ENCODE measurements at regions not wholly inside any gene's neighbourhood (a gene's known extent, or its start where the extent isn't known, plus 50 kb on each side); places are given as distances from the start of the nearest gene placed in this dataset.
"Not testable (repeated sequence)": the region's sequence is repeated elsewhere in the genome, so short reads cannot be mapped to it uniquely, and the experiment has no call there.

DNA sequence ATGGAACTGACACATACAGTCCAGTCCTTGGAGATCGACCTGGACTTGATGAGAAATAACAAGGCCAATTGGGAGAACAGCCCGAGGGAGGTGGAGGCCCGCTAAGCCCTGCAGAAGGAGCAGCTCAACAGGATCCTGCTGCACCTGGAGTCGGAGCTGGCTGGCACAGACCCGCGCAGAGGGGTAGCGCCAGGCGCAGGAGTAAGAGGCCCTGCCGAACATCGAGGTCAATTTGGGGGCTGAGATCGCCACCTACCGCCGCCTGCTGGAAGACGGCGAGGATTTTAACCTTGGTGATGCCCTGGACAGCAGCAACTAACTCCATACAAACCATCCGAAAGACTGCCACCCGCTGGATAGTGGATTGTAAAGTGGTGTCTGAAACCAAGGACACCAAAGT, 1610.1 kb upstream of the ACO1 start:
- DNase-seq = no peak

DNA sequence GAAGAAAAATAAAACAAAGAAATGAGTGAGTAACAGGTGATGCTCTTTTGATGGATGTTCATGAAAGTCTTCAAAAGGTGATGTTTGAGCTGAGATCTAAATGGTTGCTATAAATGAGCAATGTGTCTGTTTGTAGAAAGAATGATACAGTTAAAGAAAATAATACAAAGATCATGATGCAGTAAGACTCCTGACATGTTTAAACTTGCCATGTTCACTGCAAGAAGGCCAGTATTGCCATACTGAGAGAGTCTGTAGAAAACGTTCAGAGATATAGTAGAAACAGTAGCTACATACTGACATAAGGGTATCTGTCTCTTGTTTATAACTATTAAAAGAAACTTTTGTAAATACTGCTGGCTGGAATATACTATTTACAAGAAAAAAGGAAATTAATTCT, 1609.2 kb upstream of the ACO1 start:
- no peak for DNase-seq

DNA sequence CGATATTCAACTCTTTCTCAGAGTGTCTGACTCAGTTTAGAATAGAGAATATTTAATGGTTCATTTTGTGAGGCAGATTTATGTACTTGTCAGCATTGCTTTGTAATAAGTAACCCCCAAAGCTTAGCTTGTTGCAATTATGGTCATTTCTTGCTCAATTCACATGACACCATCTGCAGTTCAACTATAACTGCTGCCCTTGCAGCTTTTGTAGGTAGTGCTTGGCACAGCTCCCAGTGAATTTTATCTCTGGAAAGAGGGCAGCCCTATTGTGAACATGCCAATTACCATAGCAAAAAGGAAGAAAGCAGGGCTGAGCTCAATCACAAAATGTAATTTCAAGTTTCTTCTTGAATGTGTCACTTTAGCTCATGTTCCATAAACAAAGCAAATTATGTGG, 1587.7 kb upstream of the ACO1 start:
- no peak for DNase-seq

DNA sequence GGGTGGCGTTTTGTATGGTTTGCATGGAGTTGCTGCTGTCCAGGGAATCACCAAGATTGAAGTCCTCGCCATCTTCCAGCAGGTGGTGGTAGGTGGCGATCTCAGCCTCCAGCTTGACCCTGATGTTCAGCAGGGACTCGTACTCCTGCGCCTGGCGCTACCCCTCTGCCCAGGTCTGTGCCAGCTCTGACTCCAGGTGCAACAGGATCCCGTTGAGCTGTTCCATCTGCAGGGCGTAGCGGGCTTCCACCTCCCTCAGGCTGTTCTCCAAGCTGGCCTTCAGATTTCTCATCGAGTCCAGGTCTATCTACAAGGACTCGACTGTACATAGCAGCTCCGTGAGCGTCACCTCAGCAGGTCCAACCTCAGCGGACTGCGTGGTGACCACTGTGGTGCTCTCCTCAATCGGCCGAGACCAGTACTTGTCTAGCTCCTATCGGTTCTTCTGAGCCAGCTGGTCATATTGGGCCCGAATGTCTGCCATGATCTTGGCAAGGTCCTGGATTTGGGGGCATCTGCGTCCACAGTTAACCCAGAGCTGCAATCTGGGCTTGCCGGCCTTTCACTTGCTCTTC, 1584.8 kb upstream of the ACO1 start:
- DNase-seq = no peak

DNA sequence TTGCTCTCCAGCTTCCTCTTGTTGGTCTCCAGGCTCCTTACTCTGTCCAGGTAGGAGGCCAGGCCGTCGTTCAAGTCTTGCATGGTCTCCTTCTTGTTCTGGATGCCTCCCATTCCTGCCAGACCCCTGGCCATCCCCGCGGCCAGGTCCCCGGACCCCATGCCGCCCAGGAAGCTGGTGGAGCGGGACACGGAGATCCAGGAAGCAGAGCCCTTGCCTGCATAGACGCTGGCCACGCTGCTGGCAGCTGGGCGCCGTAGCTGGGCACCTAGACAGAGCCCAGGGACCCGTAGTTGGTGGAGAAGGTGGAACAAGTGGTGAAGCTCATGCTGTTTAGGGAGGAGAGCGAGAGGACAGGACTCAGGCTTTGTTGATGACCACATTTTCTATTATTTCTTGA, 1584.0 kb upstream of the ACO1 start:
- DNase-seq = no peak

- DNase-seq = no peak
Measured at GRCh38 chr9:30812821-30813220, 1571.6 kb upstream of the ACO1 start.

DNA sequence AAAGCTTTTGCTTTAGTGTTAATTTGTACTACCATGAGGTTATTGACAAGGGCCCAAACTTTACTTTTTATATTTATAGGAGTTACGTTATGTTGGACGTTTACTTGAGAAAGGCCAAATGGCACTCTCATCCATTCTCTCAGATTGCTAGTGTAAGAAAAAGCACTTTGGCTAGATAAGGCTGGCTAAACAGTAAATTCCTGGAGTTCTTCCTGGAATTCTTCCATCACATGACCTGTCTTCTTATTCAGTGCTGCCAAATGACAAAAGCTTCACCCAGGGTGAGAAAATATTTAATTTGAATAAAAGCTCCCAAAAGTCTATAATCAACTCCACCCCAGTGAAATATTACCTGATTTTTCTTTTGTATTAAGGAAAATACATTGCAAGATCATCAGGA, 1568.9 kb upstream of the ACO1 start:
- DNase-seq = no peak

- no peak for DNase-seq
Measured at GRCh38 chr9:30845136-30845535, 1539.3 kb upstream of the ACO1 start.

DNA sequence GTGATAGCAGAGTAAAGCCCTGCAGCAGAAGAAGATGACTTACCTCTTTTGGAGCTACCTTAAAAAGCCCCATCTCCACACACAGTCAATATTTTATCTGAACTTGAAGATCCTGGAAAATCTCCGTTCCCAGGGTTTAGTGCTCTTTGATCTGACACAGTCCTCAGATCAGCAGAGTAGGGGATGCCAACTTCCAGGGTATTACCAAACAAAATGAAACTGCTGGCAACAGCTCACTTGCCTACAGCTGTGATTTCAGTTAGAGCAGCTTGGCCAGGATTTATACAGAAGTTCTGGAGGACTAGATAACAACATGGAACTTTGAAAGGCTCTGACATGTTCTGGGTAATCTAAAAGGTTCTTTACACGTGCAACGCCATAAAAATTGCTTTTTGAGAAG, 1537.8 kb upstream of the ACO1 start:
- DNase-seq = no peak

DNA sequence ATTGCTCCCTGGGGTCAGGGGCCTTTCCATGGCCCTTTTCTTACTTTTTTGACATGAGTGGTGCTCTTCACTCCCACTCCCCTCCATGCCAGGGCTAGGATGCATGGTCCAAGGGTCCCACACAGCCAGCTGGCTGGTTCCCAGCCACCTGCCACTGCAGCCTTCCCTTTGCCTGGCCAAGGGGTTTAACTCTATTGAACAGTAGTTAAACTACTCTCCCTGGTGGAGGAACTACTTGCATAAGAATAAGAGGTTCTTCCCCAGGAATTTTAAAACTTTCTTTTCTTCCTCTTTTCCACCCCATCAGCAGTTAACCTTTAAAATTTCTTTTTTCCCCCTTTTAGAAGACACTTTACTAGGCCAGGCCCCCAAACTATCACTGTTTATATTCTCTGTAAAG, 1532.8 kb upstream of the ACO1 start:
- no peak for DNase-seq

DNA sequence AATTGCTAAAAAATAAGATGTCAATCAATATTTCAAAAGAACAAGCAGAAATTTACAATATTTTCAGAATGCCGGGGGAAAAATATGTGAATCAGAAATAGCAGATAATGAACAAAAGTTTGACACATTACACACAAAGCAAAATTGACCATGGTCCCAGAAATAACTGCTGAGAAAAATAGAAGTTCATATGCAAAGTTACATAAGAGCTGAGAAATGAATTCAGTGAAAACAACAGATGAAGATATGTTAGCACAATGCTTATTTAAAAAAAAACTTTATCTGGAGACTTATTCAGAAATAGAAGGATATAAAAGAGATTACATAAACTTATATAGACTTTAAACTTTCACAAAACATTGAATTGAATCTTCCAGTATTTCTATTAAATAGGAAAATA, 1483.7 kb upstream of the ACO1 start:
- DNase-seq = no peak

GRCh38 chr9:30913331-30913730, 1471.1 kb upstream of the ACO1 start:
- no peak for DNase-seq

DNA sequence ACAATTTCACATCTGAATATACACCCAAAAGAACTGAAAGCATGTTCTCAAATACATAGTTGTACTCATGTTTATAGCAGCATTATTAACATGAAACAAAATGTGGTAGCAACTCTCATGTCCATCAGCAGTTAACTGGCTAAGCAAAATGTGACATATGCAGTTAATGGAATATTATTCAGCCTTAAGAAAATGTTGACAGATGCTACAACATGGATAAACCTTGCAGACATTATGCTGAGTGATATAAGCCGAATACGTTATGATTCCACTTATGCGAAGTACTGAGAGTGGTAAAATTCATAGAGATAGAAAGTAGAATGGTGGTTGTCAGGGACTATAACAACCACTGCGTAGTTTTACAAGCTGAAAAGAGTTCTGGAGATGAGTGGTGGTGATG, 1469.0 kb upstream of the ACO1 start:
- DNase-seq = no peak

DNA sequence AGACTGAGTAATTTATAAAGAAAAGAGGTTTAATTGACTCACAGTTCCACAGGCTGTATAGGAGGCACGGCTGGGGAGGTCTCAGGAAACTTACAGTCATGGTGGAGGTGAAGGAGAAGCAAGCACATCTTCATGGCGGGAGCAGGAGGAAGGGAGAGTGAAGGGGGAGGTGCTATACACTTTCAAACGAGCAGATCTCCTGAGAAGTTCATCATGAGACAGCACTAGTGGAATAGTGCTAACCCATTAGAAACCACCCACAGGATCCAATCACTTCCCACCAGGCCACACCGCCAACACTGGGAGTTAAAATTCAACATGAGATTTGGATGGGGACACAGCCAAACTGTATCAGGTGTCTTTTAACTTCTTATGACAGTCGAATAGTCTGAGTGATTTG, 1459.3 kb upstream of the ACO1 start:
- no peak for DNase-seq

DNA sequence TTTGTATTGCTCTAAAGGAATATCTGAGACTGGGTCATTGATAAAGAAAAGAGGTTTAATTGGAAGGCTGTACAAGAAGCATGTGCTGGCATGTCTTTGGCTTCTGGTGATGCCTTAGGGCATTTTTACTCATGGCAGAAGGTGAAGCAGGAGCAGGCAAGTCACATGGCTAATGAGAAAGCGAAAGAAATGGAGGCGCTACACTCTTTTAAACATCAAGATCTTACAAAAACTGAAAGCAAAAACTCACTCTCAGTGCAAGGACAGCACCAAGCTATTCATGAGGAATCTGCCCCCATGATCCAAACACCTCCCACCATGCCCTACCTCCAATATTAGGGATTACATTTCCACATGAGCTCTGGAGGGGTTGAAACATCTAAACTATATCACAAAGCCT, 1458.8 kb upstream of the ACO1 start:
- no peak for DNase-seq

GRCh38 chr9:30928045-30928444, 1456.4 kb upstream of the ACO1 start:
- DNase-seq = no peak

- no peak for DNase-seq
Measured at GRCh38 chr9:30932226-30932625, 1452.2 kb upstream of the ACO1 start.

DNA sequence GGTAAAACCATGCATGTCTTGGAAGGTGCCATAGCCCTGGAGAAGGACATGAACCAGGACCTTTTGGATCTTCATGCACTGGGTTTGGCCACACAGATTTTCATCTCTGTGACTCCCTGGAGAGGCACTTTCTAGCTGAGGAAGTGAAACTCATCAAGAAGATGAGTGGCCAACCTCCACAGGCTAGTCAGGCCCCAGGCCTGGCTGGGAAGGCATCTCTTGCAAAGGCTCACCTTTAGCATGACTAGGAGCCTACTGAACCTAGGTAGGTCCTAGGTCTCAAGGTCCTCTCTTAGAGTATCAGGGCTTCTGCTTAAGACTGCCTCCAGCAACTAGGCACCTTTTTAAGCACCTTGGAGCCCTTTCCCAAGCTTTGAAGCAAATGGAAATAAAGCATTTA, 1448.7 kb upstream of the ACO1 start:
- no peak for DNase-seq

DNA sequence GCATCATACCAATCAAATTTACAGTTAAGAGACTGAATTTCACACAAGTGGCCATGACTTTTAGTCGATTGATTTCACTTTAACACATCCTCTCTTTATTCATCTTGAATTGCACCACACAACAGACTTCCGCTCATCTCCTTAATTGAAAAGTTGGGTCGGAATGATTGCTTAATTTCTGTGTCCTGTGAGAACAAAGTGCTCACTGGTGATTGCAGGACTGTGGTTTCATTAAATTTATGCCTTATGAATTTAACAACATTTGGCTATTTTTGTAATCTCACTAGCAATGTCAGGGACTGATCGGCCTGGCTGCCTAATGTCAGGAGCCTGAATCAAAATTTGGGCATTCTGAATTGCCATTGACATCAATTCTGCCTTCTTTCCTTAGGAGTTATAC, 1447.3 kb upstream of the ACO1 start:
- DNase-seq = no peak

DNA sequence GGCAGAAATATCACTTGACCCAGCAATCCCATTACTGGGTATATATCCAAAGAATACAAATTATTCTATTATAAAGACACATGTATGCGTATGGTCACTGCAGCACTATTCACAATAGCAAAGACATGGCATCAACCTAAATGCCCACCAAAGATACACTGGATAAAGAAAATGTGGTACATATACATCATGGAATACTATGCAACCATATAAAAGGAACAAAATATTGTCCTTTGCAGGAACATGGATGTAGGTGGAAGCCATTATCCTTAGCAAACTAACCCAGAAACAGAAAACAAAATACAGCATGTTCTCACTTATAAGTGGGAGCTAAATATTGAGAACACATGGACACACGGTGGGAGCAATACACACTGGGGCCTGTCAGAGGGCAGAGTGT, 1441.6 kb upstream of the ACO1 start:
- not testable (repeated sequence) for DNase-seq

DNA sequence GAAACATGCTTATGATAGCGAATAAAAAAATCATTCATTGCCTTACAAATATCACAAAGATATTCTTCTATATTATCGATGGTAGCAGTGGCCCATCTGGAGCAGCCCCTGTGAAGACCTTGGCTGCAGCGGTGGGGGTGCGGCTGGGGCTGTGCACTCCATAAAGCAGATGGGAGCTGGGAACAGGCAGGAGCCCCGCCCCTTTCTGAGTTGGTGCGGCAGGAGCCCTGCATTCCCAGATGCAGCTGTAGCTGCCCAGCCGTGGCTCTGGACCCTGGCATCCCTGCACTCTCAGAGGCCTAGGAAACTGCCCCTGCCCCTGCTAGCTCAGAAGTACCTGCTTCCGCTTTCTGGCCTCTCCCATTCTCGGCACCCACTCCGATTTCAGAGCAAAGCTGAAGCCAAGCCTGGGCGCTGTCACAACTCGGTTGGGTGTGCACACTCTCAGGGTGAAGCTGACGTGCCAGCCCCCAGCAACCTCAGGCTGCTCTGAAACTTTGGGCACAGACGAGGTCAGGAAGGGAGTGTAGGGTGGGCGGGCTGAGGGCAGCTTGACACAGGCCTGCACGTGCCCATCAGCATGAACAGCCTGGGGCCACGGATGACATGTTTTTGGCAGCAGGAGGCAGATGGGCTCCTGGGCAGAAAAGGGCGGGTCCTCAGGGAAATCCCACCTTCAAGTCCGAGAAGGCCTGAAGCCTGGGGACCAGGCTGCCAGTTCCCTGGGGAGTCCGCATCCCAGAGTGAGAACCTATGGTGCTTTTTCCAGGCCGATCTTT, 1440.8 kb upstream of the ACO1 start:
- no peak for DNase-seq

DNA sequence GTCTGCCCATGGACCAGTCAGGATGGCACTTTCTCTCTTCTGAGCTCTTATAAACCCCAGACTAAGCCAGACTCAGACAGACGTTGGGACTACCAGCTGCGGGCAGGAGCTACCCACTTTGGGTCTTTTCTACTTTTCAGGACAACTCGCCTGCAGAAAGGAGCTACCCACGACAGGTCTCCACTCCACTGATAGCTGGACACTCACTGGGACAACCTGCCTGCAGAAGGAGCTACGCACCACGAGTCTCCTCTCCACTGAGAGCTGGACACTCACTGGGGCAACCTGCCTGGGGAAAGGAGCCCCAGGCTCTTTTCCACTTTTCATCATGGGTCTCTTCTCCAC, 1440.2 kb upstream of the ACO1 start:
- DNase-seq = no peak

- DNase-seq = no peak
Measured at GRCh38 chr9:30944741-30945280, 1439.6 kb upstream of the ACO1 start.

GRCh38 chr9:30964332-30964731, 1420.1 kb upstream of the ACO1 start:
- DNase-seq = no peak

DNA sequence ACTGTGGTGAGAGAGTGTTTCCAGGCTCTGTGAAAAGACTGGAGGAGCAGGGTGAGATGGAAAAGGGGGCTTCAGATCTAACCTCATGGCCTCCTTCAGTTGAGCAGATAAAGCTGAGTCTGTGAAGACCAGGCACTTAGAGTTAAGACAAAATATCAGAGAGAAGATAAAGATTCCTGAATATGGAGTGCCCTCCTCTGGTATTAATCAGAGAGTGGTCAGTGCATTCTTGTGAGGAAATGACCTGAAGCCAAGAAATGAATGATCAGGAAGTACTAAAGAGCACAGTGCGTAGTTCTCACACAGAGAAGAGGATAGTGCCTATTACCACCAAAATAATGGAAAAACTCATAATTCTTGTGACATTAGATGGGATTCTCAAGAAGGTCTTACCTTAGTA, 1417.0 kb upstream of the ACO1 start:
- no peak for DNase-seq

Measured in activated CD4-positive, CD25-positive, alpha-beta regulatory T cell treated with anti-CD3 and anti-CD28 coated beads, Interleukin-2, amount 50 U/mL, for 72 hours (primary cell).